HG03558 (cell line): ENCODE measurements at regions not wholly inside any gene's neighbourhood (a gene's known extent, or its start where the extent isn't known, plus 50 kb on each side); places are given as distances from the start of the nearest gene placed in this dataset.
"Not testable (repeated sequence)": the region's sequence is repeated elsewhere in the genome, so short reads cannot be mapped to it uniquely, and the experiment has no call there.

Experiments used
- ATAC-seq: cut with Tn5 transposase; IDR thresholded peaks from one replicate; pipeline ENCODE4 v1.9.1; 2021; ENCODE audit warnings: moderate number of reproducible peaks; ENCODE audit not compliant: unreplicated experiment; ENCODE audit errors: extremely low read depth

DNA sequence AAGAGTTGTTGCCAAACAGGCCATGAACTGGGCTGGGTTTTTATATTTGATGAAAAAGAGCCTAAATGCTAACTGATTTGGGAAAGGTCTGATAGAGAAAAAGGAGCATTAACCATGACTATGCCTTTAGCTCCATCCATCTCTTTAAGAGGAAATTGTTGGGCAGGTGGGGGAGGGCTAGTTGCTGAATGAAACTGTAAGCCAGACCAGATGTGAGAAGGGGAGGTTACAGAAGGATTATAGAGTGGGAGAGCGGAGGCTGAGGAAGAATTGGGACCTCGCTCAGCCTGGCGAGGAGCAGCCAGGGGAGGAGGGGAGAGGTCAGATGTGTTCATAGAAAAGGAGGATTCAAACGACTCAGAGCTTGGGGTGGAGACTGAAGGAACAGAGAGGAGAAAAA is 74.9 kb upstream of the OTUD4 start:
- ATAC-seq = not testable (repeated sequence)

DNA sequence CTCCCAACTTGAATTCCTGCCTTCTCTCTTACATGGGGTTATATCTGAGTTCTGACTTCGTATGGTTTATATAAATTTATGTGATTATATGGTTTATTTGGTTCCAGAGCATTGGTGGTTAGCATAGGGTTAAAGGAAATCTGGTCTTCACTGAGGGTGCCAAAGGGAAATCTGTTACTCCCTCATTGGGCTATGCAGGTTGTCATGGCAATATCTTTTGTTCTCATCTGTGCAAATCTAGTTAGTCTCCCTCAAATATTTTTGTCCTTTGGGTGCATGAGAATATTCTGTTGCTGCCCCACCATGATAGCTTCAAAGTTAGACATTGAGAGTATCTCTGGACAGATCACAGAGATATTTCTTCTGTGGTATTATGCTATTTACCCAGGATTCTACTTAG is 71.8 kb upstream of the OTUD4 start:
- no peak for ATAC-seq

DNA sequence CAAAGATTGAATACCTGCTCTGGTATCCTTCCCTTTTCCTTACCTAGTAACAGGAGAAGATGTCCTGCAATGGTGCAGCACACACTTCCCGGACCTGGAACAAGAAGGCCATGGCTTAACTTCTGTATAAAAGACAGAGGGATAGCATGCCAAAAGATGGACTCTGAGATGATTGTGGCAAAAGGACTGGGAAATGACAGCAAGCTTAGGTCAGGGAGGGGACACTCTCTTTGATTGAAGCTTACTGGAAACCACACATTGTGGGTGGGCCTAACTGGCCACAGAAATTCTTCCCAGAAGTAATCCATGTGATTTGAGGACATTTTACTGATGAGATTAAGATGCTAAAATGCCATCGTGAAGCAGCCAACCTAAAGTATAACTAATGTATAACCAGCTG is 71.0 kb upstream of the OTUD4 start:
- ATAC-seq = no peak

DNA sequence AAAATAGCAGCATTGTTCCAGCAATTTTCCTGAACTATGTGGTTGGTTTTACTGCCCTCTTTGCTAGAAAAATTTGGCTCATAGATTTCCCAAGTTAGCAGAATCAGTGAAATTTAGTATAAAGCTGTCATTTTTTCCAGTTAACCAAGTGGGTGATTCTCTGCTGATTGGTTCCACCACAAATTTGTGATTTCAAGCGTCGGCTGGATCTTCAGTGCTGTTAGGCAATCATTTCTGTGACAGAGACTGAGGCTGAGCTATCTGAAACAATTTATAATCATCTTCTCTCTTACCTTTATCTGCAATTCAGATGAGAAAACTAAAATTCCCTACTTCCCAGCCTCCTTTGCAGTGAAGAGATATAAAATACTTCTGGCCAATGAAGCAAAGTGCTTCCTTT is 68.6 kb upstream of the OTUD4 start:
- no peak for ATAC-seq

DNA sequence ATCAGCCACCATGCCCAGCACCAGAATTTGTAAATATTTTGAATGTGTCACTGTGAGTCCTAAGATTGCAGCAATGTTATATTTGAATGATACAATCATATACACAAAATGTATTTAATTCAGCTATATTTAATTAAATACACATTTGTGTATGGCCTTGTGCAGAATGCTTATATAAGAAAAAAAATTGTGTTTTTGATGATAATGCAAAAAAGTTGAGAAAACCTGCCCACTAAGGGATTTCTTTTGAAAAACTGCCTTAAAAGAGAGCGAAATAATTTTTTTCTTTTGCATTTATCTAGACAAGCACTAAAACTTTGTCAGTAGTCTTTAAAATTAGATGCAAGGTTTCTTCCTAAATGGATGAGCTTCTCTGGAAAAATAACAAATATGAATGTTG is 68.1 kb upstream of the OTUD4 start:
- ATAC-seq = no peak

DNA sequence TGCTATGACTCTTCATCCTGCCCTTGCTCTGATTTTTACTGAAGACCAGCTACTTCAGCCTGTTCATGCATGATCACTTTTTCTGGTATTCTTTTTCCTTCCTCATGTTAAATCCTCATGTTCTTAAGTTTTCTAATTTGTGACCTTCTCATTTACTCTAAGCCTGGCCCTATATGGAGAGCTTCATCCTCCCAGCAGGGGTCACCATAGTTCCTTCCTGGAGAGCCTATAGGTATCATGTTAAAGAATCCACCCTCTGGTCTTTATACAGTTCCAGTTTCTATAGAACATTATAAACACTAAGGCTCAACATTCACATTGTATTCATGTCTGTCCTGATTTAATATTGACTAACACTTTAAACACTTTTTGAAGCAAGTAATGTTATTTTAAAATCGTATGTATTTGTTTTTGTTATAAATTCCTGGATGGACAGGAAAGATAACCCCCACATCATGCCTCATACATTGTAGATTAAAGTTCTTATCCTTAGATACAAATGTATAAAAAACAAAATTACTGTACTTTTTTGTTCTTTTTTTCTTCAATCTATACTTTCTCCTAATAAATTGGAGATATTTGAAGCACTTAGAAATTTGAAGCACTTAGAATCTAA is 53.8 kb upstream of the OTUD4 start:
- peak; percentile 92 for ATAC-seq

DNA sequence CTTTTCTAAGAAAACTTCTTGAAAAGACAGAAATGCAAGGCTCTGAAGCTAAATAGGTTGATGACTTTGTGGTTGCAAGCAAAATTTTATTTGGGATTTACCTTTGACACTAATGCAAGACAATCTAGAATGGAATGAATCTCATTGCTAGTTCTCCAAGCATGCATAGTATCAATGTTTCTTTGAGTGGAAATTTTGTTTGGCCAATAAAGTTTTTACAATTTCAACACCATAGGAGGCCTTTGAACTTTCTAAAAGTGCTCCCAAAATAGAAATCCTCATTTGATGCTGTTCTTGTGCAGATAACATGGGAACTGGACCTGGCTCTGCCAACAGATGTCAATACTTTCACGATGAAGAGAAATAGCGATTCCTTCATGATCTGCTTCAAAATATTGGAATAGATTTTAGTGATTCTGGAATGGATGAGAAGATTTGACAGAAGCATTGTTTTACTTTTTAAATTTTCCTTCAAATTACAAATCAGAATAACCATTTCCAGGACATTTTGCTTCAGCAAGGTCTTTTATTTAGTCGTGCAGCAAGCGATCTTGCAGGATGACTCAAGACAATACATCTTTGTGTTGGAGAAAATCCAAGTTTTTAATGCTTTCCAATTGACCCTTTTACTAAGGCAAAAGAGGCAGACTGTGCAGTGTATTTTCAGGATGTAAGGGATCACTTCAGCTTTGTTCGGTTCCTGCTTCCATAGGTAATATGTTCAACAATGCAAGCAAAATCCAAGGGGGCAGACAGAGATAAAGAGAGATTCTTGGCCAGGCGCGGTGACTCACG is 51.7 kb upstream of the OTUD4 start:
- ATAC-seq = no peak

DNA sequence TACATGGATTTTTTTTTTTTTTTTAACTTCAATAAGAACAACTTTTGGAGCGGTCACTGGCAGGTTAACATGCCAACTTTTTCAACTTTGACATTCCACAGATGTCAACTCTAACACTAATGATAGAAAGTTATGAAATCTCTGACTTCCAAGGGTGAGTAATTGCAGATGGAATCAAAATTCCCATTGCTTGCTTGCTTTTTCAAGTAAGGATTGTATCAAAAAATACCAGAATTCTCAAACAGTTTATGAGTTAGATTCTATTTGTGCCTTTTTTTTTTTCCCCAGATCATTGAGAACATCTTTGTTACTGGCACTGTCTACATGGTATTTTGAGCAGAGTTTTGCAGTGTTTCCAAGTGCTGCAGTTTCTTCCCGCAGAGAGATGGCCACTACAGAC is 50.3 kb upstream of the OTUD4 start:
- ATAC-seq = no peak
